ENCODE measurements at regions not wholly inside any gene's neighbourhood (a gene's known extent, or its start where the extent isn't known, plus 50 kb on each side); places are given as distances from the start of the nearest gene placed in this dataset.

DNA sequence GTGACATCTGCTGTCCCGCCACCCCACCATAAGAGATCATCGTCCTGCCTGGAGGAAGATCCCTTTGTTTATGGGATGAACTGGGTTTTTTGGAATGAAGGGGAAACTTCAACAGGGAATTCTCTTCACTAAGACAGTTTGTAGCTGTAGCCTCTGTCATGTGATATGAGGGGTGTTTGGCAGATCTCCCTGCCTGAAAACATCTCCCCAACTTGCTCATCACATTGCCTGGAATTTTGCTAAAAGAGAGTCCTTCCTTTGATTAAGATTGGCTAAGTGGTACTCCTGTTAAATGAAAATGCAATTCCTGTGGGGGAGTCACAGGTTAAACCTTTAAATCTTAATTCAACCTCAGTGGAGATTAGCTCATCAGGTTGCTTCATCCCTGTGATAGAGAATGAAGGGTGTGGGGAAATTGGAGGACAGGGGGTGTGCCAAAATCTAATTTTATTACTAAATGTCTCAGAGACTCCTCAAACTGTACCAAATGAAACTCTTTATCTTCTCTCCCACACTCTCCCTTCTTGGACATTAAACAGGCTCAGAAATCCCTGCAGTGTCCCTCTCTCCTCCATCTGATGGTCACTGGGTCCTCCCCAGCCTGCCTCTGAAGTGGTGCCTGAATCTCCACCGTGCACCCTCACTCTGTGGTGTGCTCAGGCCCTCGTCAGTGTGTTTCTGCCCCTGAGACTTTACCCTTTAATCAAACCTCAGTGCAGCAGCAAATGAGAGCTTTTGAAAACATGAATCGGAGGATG is 54.8 kb downstream of the IER5 start:
- H3K4me1 ChIP-seq (ENCODE audit: control insufficient read depth in 1 of 2, insufficient read depth in 2 of 2, low read length in 2 of 2), result peaks cover 0 to 43% of the 10 kb centered on the region in 2 experiments; a peak in 2 of 4 replicates
- H3K4me3 ChIP-seq (replicated peaks in 1 of 2; ENCODE audit: low read depth in 1 of 2, low read length in 2 of 2), result no peak overlapping the region
- H3K36me3 ChIP-seq (ENCODE audit: control insufficient read depth in 1 of 2, insufficient read depth in 2 of 2, low read length in 2 of 2), result no peaks in the 10 kb centered on the region
- DNase-seq (ENCODE audit: low read depth, low spot score) (no peak), ATAC-seq (no peak)
- BruUV-seq (replicated peaks), result no TSS peak
- no peak overlapping the region for H2AFZ ChIP-seq (ENCODE audit: low read depth, low read length, poor library complexity, severe bottlenecking)
- ChIA-PET POLR2A (interaction anchor here (1.5 to 2.2 kb wide), 2 partner anchors 53 to 261 kb away, joined by 3 to 7 read pairs; no protein-coding TSS in a partner anchor), CTCF (interaction anchor here (0.6 to 4.4 kb wide), 12 partner anchors 10 to 628 kb away, joined by 3 to 40 read pairs (median 6); no protein-coding TSS in a partner anchor), RAD21 (ENCODE audit: low non-redundant PET in 1 of 2, low total read pairs in 2 of 2, uncharacterized antibody in 2 of 2, unreplicated experiment in 2 of 2) (interaction anchor here (0.7 to 3.7 kb wide), 6 partner anchors 40 to 261 kb away, joined by 3 to 16 read pairs (median 8); no protein-coding TSS in a partner anchor)
- H3K27ac ChIP-seq (ENCODE audit: low read depth, low read length), result no peak overlapping the region
- intact Hi-C loops (cut with micrococcal nuclease), result loop anchor here (5.0 kb wide), 2 partner anchors 121 to 611 kb away; partner anchors contain the start of gene STX6
- no peaks in the 10 kb centered on the region for H4K20me1 ChIP-seq (ENCODE audit: insufficient read depth)
- no peaks in the 10 kb centered on the region for H3K79me2 ChIP-seq (ENCODE audit: insufficient read depth, low read length)
- no peaks in the 10 kb centered on the region for H3K27me3 ChIP-seq (ENCODE audit: insufficient read depth, low read length)
- no peak overlapping the region for H3K9ac ChIP-seq (ENCODE audit: low read length)
- no peak for TF ChIP-seq TCF7L2 (IDR thresholded peaks at IDR 0.05; ENCODE audit: borderline replicate concordance, extremely low read depth, insufficient read depth, insufficient read length)
- TF ChIP-seq POLR2AphosphoS5 (IDR thresholded peaks at IDR 0.05; ENCODE audit: low read depth, low read length), result no peak
- TF ChIP-seq ELF1 (IDR thresholded peaks at IDR 0.05; ENCODE audit: borderline replicate concordance, low read depth), result no peak
- TF ChIP-seq YY1 (IDR thresholded peaks at IDR 0.05; ENCODE audit: extremely low read depth, insufficient replicate concordance, low read depth, low read length), result no peak
- TF ChIP-seq EZH2phosphoT487 (IDR thresholded peaks at IDR 0.05; ENCODE audit: borderline replicate concordance), result no peak
- TF ChIP-seq EGR1 (IDR thresholded peaks at IDR 0.05; ENCODE audit: low read depth), result no peak
- TF ChIP-seq ATF3 (IDR thresholded peaks at IDR 0.05), result no peak
- no peak for TF ChIP-seq EZH2 (IDR thresholded peaks at IDR 0.05)
- TF ChIP-seq ZFX (IDR thresholded peaks at IDR 0.05), result no peak
- TF ChIP-seq SRF (IDR thresholded peaks at IDR 0.05; ENCODE audit: low read depth), result no peak
- TF ChIP-seq RAD21 (IDR thresholded peaks at IDR 0.05; ENCODE audit: low read depth), result no peak
- no peak for TF ChIP-seq SIN3A (IDR thresholded peaks at IDR 0.05; ENCODE audit: low read depth)
- TF ChIP-seq, protein P1, sequence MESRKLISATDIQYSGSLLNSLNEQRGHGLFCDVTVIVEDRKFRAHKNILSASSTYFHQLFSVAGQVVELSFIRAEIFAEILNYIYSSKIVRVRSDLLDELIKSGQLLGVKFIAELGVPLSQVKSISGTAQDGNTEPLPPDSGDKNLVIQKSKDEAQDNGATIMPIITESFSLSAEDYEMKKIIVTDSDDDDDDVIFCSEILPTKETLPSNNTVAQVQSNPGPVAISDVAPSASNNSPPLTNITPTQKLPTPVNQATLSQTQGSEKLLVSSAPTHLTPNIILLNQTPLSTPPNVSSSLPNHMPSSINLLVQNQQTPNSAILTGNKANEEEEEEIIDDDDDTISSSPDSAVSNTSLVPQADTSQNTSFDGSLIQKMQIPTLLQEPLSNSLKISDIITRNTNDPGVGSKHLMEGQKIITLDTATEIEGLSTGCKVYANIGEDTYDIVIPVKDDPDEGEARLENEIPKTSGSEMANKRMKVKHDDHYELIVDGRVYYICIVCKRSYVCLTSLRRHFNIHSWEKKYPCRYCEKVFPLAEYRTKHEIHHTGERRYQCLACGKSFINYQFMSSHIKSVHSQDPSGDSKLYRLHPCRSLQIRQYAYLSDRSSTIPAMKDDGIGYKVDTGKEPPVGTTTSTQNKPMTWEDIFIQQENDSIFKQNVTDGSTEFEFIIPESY (IDR thresholded peaks at IDR 0.05; ENCODE audit: extremely low read depth, insufficient replicate concordance, low read length), result no peak
- TF ChIP-seq, protein P2, sequence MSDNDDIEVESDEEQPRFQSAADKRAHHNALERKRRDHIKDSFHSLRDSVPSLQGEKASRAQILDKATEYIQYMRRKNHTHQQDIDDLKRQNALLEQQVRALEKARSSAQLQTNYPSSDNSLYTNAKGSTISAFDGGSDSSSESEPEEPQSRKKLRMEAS (IDR thresholded peaks at IDR 0.05), result no peak
- no peak for TF ChIP-seq JUND (IDR thresholded peaks at IDR 0.05)
- no peak for TF ChIP-seq ZNF274 (IDR thresholded peaks at IDR 0.05; ENCODE audit: low read depth, low read length)
- TF ChIP-seq CEBPB (IDR thresholded peaks at IDR 0.05; ENCODE audit: low read depth), result no peak
- TF ChIP-seq, protein P3, sequence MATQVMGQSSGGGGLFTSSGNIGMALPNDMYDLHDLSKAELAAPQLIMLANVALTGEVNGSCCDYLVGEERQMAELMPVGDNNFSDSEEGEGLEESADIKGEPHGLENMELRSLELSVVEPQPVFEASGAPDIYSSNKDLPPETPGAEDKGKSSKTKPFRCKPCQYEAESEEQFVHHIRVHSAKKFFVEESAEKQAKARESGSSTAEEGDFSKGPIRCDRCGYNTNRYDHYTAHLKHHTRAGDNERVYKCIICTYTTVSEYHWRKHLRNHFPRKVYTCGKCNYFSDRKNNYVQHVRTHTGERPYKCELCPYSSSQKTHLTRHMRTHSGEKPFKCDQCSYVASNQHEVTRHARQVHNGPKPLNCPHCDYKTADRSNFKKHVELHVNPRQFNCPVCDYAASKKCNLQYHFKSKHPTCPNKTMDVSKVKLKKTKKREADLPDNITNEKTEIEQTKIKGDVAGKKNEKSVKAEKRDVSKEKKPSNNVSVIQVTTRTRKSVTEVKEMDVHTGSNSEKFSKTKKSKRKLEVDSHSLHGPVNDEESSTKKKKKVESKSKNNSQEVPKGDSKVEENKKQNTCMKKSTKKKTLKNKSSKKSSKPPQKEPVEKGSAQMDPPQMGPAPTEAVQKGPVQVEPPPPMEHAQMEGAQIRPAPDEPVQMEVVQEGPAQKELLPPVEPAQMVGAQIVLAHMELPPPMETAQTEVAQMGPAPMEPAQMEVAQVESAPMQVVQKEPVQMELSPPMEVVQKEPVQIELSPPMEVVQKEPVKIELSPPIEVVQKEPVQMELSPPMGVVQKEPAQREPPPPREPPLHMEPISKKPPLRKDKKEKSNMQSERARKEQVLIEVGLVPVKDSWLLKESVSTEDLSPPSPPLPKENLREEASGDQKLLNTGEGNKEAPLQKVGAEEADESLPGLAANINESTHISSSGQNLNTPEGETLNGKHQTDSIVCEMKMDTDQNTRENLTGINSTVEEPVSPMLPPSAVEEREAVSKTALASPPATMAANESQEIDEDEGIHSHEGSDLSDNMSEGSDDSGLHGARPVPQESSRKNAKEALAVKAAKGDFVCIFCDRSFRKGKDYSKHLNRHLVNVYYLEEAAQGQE (IDR thresholded peaks at IDR 0.05; ENCODE audit: low read depth), result no peak
- no peak for TF ChIP-seq SP1 (IDR thresholded peaks at IDR 0.05; ENCODE audit: low read depth)
- no peak for TF ChIP-seq FOSL1 (IDR thresholded peaks at IDR 0.05; ENCODE audit: low read depth)
- H3K4me2 ChIP-seq (ENCODE audit: low read length), result no peak overlapping the region
- H3K9me2 ChIP-seq (ENCODE audit: insufficient read depth), result no peaks in the 10 kb centered on the region
- H3K9me3 ChIP-seq (ENCODE audit: control insufficient read depth in 1 of 2, insufficient read depth in 1 of 2, low read depth in 1 of 2, low read length in 2 of 2), result no peaks in the 10 kb centered on the region
